Nephron progenitor cell (in vitro differentiated cells): ENCODE measurements at regions not wholly inside any gene's neighbourhood (a gene's known extent, or its start where the extent isn't known, plus 50 kb on each side); places are given as distances from the start of the nearest gene placed in this dataset.
A peak's percentile ranks its signal among the peaks of the same experiment; 100 is the strongest.

Experiments used
- DNase-seq: peaks from one replicate; pipeline ENCODE4 v3.0.0; 2021
- H3K27ac Mint-ChIP-seq: 2 replicates; pipeline ENCODE4 v1.8.0; 2021; ENCODE audit warnings: mild to moderate bottlenecking, moderate library complexity, mixed read lengths
- H3K27me3 Mint-ChIP-seq: 2 replicates; pipeline ENCODE4 v1.8.0; 2021; ENCODE audit warnings: mild to moderate bottlenecking, low read depth, mixed read lengths; ENCODE audit not compliant: poor library complexity
- H3K36me3 Mint-ChIP-seq: 2 replicates; pipeline ENCODE4 v1.8.0; 2021; ENCODE audit warnings: low read depth, mixed read lengths
- H3K4me1 Mint-ChIP-seq: 2 replicates; pipeline ENCODE4 v1.8.0; 2021; ENCODE audit warnings: mixed read lengths
- H3K4me3 Mint-ChIP-seq: 2 replicates; pipeline ENCODE4 v1.8.0; 2021; ENCODE audit warnings: mild to moderate bottlenecking, moderate library complexity, mixed read lengths
- H3K9me3 Mint-ChIP-seq: 2 replicates; pipeline ENCODE4 v1.8.0; 2021; ENCODE audit warnings: mild to moderate bottlenecking, moderate library complexity, mixed read lengths
- TF ChIP-seq, protein P1 (sequence below): fragments of 200-600 bp; sonication (generic); IDR thresholded peaks from 2 replicates; pipeline ENCODE4 v1.5.0; 2021; ENCODE audit warnings: antibody characterized with exemption

DNA sequence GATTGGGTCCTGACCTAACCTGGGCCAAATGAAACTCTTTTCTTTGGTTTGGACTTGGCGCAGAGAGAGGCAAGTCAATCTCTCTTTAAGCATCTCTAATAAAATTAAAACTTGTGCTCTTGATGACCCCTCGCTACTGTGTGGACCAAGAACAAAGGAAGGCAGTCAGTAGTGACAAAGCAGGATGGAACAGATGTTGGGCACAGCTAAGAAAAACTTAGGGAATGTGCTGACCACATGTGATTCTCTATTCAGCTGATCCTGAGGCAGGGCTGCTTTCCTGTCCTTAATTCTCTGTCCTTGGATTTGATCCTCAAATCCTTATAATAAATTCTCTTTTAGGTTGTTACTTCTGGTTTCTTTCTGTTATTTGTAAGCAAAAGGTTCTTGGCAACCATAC lies 259.9 kb downstream of the ZIC1 start:
- no peaks in the 10 kb centered on the region for H3K4me1 Mint-ChIP-seq
- no peak overlapping the region for H3K4me3 Mint-ChIP-seq
- H3K36me3 Mint-ChIP-seq, result no peaks in the 10 kb centered on the region
- H3K9me3 Mint-ChIP-seq, result no peaks in the 10 kb centered on the region
- no peak for DNase-seq
- no peak overlapping the region for H3K27ac Mint-ChIP-seq
- H3K27me3 Mint-ChIP-seq, result no peaks in the 10 kb centered on the region
- TF ChIP-seq, protein P1, sequence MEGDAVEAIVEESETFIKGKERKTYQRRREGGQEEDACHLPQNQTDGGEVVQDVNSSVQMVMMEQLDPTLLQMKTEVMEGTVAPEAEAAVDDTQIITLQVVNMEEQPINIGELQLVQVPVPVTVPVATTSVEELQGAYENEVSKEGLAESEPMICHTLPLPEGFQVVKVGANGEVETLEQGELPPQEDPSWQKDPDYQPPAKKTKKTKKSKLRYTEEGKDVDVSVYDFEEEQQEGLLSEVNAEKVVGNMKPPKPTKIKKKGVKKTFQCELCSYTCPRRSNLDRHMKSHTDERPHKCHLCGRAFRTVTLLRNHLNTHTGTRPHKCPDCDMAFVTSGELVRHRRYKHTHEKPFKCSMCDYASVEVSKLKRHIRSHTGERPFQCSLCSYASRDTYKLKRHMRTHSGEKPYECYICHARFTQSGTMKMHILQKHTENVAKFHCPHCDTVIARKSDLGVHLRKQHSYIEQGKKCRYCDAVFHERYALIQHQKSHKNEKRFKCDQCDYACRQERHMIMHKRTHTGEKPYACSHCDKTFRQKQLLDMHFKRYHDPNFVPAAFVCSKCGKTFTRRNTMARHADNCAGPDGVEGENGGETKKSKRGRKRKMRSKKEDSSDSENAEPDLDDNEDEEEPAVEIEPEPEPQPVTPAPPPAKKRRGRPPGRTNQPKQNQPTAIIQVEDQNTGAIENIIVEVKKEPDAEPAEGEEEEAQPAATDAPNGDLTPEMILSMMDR, result no peak

DNA sequence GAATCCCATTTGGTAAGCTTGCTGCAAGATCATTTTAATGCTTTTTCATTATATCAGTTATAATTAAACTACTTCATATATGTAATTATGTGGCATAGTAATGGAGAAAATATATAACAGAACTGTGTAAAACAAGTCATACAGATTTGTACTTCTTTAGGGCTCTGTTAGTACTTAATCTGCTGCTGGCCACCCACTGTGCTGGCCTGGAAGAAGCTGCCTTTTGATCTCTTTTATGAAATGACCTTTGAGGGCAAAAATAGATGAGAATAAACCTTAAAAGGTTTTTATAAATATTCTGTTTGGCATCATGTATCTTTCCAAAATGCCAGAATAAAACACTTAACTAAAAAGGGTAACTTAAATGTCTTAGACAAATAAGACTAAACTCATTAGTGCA lies 262.9 kb downstream of the ZIC1 start:
- Mint-ChIP-seq H3K27me3 (no peaks in the 10 kb centered on the region), H3K4me1 (no peaks in the 10 kb centered on the region), H3K27ac (no peak overlapping the region), H3K36me3 (no peaks in the 10 kb centered on the region), H3K4me3 (no peak overlapping the region), H3K9me3 (no peaks in the 10 kb centered on the region)
- no peak for DNase-seq
- TF ChIP-seq, protein P1, result no peak

DNA sequence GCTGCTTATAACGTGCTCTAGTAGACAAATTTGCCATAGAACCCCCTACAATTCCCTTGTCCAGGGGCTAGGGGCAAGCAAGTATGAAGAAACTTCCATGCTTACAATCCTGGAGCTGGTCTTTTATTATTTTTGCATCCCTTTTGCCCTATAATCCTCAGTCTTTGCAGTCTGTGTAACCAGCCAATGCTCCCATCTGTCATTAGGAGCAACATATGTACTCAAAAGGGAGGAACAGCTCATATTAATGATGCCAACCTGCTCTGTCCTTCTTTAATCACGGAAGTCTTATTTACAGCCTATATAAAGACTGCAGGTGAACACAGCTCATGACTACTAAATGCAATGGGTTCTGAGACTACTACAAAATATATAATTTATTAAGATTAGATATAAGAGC lies 263.3 kb downstream of the ZIC1 start:
- TF ChIP-seq, protein P1, result no peak
- Mint-ChIP-seq H3K27ac (no peak overlapping the region), H3K4me1 (no peaks in the 10 kb centered on the region), H3K27me3 (no peaks in the 10 kb centered on the region), H3K9me3 (no peaks in the 10 kb centered on the region), H3K4me3 (no peak overlapping the region), H3K36me3 (no peaks in the 10 kb centered on the region)
- DNase-seq, result no peak

DNA sequence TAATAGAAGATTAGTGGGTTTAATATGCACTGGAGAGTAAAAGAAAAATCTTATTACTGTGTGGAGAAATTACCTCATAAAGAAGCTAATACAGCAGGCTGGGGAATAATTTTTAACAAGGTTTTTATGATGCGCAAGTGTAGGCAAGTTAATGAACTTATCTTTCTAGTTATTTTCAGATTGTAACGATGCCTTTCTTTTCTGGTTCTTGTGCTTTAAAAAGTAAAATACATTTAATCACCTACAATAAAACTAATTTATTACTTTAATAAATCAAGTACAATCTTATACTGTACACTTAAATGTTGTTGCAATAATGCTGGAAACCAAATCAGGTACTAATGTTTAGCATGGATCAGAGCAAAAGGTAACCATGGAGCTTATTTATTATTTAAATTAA lies 266.6 kb downstream of the ZIC1 start:
- TF ChIP-seq, protein P1, result no peak
- no peaks in the 10 kb centered on the region for H3K4me1 Mint-ChIP-seq
- H3K27ac Mint-ChIP-seq, result no peak overlapping the region
- H3K9me3 Mint-ChIP-seq, result no peaks in the 10 kb centered on the region
- no peak for DNase-seq
- no peaks in the 10 kb centered on the region for H3K27me3 Mint-ChIP-seq
- no peaks in the 10 kb centered on the region for H3K36me3 Mint-ChIP-seq
- no peak overlapping the region for H3K4me3 Mint-ChIP-seq

DNA sequence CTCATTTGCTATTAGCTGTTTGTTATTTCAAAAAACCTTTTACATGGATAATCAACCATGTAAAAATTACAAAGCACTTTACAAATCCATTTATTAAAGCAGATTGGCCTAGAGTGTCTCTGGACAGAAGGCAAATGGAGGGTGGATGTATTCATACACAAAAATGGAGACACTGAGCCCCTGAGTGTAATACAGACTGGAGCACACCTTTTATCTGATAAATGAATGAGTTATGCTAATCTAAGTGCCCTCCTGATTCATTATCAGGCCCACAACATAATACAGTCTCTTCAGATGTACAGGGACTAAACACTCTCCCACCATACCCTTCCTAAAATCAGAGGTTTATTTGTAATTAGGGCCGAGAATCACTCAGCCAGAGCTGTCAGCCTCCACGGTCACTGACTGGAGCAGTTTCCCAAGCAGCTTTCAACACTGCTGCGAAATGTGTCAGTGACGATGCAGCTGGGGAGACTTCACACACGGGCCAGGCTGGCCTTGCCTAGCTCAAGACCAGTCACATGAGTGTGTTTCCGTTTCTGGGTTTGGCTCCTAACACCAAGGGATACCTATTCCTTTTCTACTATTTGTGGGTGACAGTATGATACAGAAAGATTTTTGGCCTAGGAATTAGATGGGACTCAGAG lies 271.8 kb downstream of the ZIC1 start:
- Mint-ChIP-seq H3K9me3 (peaks cover 7% of the 10 kb centered on the region), H3K36me3 (no peaks in the 10 kb centered on the region), H3K4me1 (peaks cover 7% of the 10 kb centered on the region), H3K27me3 (no peaks in the 10 kb centered on the region), H3K27ac (peak overlapping the region; percentile 22), H3K4me3 (no peak overlapping the region)
- TF ChIP-seq, protein P1, result no peak
- DNase-seq, result peak; percentile 20

DNA sequence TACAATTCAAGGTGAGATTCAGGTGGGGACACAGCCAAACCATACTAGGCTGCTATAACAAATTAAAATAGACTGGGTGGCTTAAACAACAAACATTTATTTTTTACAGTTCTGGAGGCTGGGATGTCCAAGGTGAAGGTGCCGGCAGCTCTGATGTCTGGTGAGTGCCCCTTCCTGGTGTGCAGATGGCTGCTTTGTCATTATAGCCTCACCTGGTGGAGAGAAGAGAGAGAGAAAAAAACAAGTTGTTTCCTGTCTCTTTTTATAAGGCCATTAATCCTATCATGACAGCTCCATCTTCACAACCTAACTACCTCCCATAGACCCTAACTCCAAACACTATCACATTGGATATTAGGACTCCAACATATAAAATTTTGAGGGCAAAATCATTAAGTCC lies 279.7 kb downstream of the ZIC1 start:
- TF ChIP-seq, protein P1, result no peak
- peaks cover 2% of the 10 kb centered on the region for H3K9me3 Mint-ChIP-seq
- H3K27ac Mint-ChIP-seq, result no peak overlapping the region
- H3K36me3 Mint-ChIP-seq, result no peaks in the 10 kb centered on the region
- no peak for DNase-seq
- no peaks in the 10 kb centered on the region for H3K27me3 Mint-ChIP-seq
- no peaks in the 10 kb centered on the region for H3K4me1 Mint-ChIP-seq
- no peak overlapping the region for H3K4me3 Mint-ChIP-seq
